Esophagus squamous epithelium (tissue), 5 donors: ENCODE measurements at regions not wholly inside any gene's neighbourhood (a gene's known extent, or its start where the extent isn't known, plus 50 kb on each side); places are given as distances from the start of the nearest gene placed in this dataset.

Experiments
- DNase-seq: peaks from one replicate; lab custom pipeline; 2025; lab: John Stamatoyannopoulos, UW
- H3K27ac ChIP-seq, 4 donors: fragments of 200-600 bp; sonication (generic); one replicate each; pipeline ENCODE4 v1.5.1; 2016 to 2019; ENCODE audit warnings: mild to moderate bottlenecking in 1 of 4
- H3K27me3 ChIP-seq, 4 donors: fragments of 200-600 bp; sonication (generic); 1 replicate in 3 of 4; 2 replicates in 1 of 4; pipeline versions ENCODE4 v1.5.1 to v1.6.0; 2017 to 2021; ENCODE audit warnings: antibody characterized with exemption in 1 of 4
- H3K36me3 ChIP-seq, 3 donors: fragments of 200-600 bp; sonication (generic); one replicate each; pipeline ENCODE4 v1.5.1; 2016 to 2019
- H3K4me1 ChIP-seq, 3 donors: fragments of 200-600 bp; sonication (generic); one replicate each; pipeline ENCODE4 v1.5.1; 2017 to 2019
- H3K4me3 ChIP-seq, 4 donors: fragments of 200-600 bp; sonication (generic); 1 replicate in 3 of 4; 2 replicates in 1 of 4; pipeline ENCODE4 v1.5.1; 2016 to 2019; ENCODE audit warnings: mild to moderate bottlenecking in 2 of 4, moderate library complexity in 1 of 4
- H3K9me3 ChIP-seq, 3 donors: fragments of 200-600 bp; sonication (generic); one replicate each; pipeline ENCODE4 v1.5.1; 2016 to 2019
- CTCF ChIP-seq, 6 experiments: fragments of 450-650 bp in 4 of 6; fragments of 200-600 bp in 2 of 6; sonication (generic) in 2 of 6; IDR thresholded peaks; one replicate each; pipeline ENCODE4 v1.5.1; 2016 to 2019; ENCODE audit warnings: antibody characterized with exemption in 6 of 6, mild to moderate bottlenecking in 4 of 6, moderate library complexity in 4 of 6
- POLR2A ChIP-seq, 4 donors: fragments of 450-650 bp; IDR thresholded peaks; one replicate each; pipeline ENCODE4 v1.6.1; 2017; ENCODE audit warnings: antibody characterized with exemption in 4 of 4, mild to moderate bottlenecking in 4 of 4, moderate library complexity in 3 of 4
- WGBS, 2 donors: methylation state at CpG; one replicate each; pipeline ENCODE4 v1.1.5; 2018; 5-methylcytosine and 5-hydroxymethylcytosine counted together
- intact Hi-C: fragments of 100-400 bp; cut with DNase I; formaldehyde crosslinking; loops from one replicate; pipeline ENCODE4 v1.15.0; 2022
- donor health status: DM: yes; HTN: yes; CAD: no.

GRCh38 chr3:168414149-168414548 lies 318.4 kb upstream of the GOLIM4 start:
- Histone ChIP-seq H3K27me3 (no peaks in the 10 kb centered on the region), H3K36me3 (no peaks in the 10 kb centered on the region), H3K9me3 (no peaks in the 10 kb centered on the region), H3K4me3 (no peak overlapping the region), H3K4me1 (no peaks in the 10 kb centered on the region), H3K27ac (no peak overlapping the region)
- whole genome bisulfite sequencing, 2 donors, result 64 to 86% methylated on average over 1 of the region's 1 CpG
- DNase-seq, result no peak
- intact Hi-C loops, result no loop called here
- no peak for TF ChIP-seq POLR2A (IDR thresholded peaks at IDR 0.05)
- no peak for TF ChIP-seq CTCF (IDR thresholded peaks at IDR 0.05)

- H3K36me3 ChIP-seq, result no peaks in the 10 kb centered on the region
- no peak for DNase-seq
- no peaks in the 10 kb centered on the region for H3K4me1 ChIP-seq
- no peaks in the 10 kb centered on the region for H3K9me3 ChIP-seq
- no peak for TF ChIP-seq CTCF (IDR thresholded peaks at IDR 0.05)
- no peak for TF ChIP-seq POLR2A (IDR thresholded peaks at IDR 0.05)
- no peak overlapping the region for H3K27ac ChIP-seq
- H3K27me3 ChIP-seq, result no peaks in the 10 kb centered on the region
- intact Hi-C loops, result no loop called here
- H3K4me3 ChIP-seq, result no peak overlapping the region
Measured at GRCh38 chr3:168407381-168407780, 311.7 kb upstream of the GOLIM4 start.

- H3K9me3 ChIP-seq, result no peaks in the 10 kb centered on the region
- no peak overlapping the region for H3K4me3 ChIP-seq
- TF ChIP-seq CTCF (IDR thresholded peaks at IDR 0.05) (no peak), POLR2A (IDR thresholded peaks at IDR 0.05) (no peak)
Measured at GRCh38 chr3:168405288-168405687, 309.6 kb upstream of the GOLIM4 start.

GRCh38 chr3:168398371-168399025 lies 302.8 kb upstream of the GOLIM4 start:
- intact Hi-C loops, result no loop called here
- no peak overlapping the region for H3K27ac ChIP-seq
- no peak for DNase-seq
- no peaks in the 10 kb centered on the region for H3K27me3 ChIP-seq
- TF ChIP-seq POLR2A (IDR thresholded peaks at IDR 0.05) (no peak), CTCF (IDR thresholded peaks at IDR 0.05) (no peak)
- H3K36me3 ChIP-seq, result no peaks in the 10 kb centered on the region
- no peaks in the 10 kb centered on the region for H3K9me3 ChIP-seq
- H3K4me3 ChIP-seq, result no peak overlapping the region
- no peaks in the 10 kb centered on the region for H3K4me1 ChIP-seq

More at GRCh38 chr3:168405288-168405687, 309.6 kb upstream of the GOLIM4 start:
- intact Hi-C loops, result no loop called here
- no peaks in the 10 kb centered on the region for H3K27me3 ChIP-seq
- H3K4me1 ChIP-seq, result no peaks in the 10 kb centered on the region
- H3K27ac ChIP-seq, result no peak overlapping the region
- 100% methylated on average over 1 of the region's 1 CpG for WGBS, 2 donors
- no peak for DNase-seq
- H3K36me3 ChIP-seq, result no peaks in the 10 kb centered on the region

- H3K36me3 ChIP-seq, result no peaks in the 10 kb centered on the region
- DNase-seq, result no peak
- H3K9me3 ChIP-seq, result no peaks in the 10 kb centered on the region
- 54 to 67% methylated on average over 1 of the region's 1 CpG for WGBS, 2 donors
- no peak for TF ChIP-seq POLR2A (IDR thresholded peaks at IDR 0.05)
- TF ChIP-seq CTCF (IDR thresholded peaks at IDR 0.05), result no peak
- no peaks in the 10 kb centered on the region for H3K4me1 ChIP-seq
- intact Hi-C loops, result no loop called here
- no peaks in the 10 kb centered on the region for H3K27me3 ChIP-seq
- H3K4me3 ChIP-seq, result no peak overlapping the region
- no peak overlapping the region for H3K27ac ChIP-seq
Measured at GRCh38 chr3:168396861-168397260, 301.1 kb upstream of the GOLIM4 start.
